GM19452 (cell line): ENCODE measurements at regions not wholly inside any gene's neighbourhood (a gene's known extent, or its start where the extent isn't known, plus 50 kb on each side); places are given as distances from the start of the nearest gene placed in this dataset.
"Not testable (repeated sequence)": the region's sequence is repeated elsewhere in the genome, so short reads cannot be mapped to it uniquely, and the experiment has no call there.

Source experiments
- ATAC-seq: cut with Tn5 transposase; IDR thresholded peaks from one replicate; pipeline ENCODE4 v1.9.1; 2021; ENCODE audit not compliant: unreplicated experiment

DNA sequence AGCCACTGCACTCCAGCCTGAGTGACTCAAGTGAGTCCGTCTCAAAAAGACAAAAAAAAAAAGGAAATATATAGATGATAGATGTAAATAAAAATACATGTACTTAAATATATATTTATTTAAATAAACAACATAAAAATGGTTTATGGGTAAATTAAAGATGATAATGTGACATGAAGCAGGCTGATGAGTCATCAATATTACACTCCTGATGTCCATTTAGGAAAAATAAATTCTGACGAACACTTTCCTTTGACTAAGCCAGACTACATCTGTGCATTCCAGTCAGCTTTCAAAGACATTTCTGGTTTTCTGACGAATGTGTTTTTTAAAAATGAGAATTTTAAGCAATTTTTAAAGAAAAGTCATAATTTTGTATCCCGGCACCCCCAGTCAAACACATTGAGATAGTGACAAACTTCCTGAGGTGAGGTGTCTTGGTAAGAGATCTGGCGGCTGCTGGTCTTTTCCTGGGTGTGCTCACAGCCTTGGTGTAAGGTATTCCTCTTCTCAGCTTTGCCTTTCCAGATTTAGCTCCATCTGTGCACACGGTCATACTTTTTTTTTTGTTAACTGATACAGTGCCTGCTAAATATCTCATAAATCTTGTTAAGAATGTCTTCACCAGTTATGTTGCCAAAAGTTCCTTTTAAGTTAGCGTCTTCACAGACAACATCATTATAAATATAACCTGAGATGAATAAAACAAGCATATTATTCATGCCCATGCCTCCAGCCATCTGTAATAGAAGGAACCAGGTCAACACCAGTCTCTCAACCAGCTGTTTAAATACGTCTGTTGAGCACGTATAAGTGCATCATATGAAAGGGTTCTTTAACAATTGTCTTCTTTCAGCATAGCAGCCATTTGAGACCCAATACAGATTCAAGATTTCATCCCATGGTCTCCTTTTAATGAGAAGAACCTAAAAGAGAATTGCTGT, 214.5 kb upstream of the PLD5 start:
- no peak for ATAC-seq

DNA sequence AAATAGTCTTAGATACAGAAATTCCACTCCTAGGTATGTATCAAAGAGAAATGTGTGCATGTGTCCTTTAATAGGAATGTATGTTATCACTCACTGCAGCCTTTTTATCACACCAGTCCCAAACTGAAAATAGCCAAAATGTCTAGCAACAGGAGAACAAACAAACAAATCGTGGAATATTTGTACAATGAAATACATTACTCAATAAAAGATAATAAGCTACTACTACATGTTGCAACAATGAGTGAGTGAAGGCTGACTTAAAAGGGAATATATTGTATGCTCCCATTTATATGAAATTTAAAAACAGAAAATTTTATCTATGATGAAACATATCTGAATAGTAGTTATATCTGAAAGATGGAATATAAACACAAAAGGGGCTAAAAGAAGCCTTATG, 212.1 kb upstream of the PLD5 start:
- no peak for ATAC-seq

DNA sequence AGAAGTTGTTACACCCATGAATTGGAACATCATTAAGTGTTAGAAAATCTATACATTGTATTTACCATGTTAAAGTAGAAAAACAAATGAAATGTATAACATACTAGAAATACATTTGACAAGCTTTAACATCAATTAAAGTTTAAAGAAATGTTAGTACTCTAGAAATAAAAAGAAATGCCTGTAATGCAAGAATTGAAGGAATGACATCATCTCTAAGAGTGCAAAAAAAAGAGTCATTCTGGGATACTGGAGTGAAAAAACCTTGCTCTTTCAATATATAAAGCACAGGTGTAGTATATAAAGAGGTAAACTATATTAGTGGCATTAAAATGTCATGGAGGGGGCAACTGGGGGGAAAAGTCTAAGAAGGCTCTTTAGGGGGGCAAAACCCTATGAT, 210.8 kb upstream of the PLD5 start:
- no peak for ATAC-seq

DNA sequence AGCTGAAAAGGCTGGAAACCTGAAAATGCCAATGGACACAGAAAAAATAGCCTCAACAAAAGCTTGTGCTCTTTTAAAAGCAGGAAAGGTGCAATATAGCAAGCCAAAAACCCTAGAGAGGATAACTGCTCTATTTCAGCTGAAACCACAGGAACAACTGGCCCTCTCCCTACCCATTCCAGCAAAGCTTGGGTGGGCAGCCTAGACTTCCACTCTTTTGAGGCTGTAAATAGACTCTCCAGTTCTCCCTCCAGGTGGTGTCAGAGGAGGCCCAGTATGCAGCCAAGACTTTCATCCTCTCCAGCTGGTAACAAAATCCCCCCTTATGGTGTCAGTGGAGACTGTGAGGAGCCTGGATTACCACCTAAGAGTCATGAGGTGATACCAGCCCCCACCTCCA, 206.9 kb upstream of the PLD5 start:
- no peak for ATAC-seq

DNA sequence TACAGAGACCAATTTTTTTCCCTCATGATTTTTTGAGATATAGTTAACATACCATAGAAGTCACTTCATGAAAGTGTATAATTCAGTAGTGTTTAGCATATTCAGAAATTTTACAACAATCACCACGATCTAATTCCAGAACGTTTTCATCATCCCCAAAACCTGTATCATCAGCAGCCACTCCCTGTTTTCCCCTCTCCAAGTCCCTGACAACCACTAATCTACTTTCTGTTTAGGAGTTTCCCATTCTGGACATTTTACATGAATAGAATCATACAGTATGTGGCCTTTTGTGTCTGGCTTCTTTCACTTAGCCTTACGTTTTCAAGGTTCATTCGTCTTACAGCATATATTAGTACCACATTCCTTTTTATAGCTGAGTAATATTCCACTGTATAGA, 204.2 kb upstream of the PLD5 start:
- ATAC-seq = no peak

DNA sequence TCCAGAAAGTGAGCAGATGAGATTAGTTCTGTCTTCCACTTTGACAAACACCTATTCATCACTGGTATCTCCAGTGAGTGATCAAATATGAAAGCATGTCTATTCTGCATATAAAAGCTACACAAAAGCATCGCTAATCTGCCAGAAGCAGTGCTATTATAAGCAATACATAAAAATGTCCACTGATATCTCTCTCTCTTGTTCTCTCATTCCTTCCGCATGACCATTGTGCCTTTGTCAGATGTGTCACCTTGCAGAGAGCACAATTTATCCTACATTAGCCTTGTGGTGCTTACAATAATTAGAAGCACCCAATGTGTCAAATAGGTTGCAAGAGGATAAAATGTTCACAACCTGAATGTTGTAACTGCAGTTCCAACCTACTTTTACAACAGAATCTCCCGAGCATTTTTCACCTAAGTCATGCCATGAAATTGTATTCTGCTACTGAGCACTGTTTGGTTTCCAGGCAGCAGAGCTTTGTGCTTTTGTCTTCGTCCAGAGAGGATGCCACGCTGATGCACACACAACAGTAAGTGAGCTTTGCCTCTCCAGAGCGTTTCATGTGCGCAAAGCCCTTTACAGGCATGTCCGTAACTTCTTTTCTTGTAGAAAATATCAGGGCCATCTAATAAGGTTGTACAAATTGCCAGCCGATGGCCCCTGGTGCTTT, 198.7 kb upstream of the PLD5 start:
- ATAC-seq = no peak

DNA sequence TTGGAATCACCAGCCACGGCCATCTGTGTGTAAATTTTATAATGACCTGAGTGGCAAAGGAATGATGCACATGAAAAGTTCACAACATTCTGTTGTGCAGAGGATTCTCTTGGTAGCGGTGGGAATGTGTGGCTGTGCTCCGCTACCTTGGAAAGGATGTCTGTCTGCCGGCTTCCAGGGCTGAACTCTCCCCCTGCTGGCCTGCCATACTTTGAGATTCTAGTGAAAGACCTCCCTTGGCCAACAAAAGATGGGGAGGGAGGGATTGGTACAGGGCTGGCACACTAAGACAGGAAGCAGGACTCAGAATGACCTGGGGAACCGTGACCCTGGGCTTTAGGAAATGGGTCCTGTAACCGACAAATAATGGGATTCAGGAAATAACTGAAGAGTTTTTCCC, 194.5 kb upstream of the PLD5 start:
- no peak for ATAC-seq

DNA sequence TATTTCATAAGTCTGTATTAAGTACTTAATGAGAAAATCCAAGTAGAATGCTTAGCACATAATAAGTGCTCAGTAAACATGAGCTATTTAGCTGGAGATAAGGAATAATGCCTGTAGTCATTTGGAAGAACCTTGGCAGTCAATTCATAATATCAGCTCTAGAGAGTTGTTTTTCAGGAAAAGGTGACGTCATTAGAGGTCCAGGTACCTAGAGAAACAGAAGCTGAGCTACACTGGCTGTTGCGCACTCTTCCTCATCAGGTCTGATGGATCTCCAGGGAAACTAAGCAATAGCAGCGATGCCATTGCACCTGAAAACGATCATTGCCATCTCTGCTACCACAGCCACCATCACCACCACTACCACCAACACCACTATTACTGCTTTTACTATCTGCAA, 187.8 kb upstream of the PLD5 start:
- no peak for ATAC-seq

DNA sequence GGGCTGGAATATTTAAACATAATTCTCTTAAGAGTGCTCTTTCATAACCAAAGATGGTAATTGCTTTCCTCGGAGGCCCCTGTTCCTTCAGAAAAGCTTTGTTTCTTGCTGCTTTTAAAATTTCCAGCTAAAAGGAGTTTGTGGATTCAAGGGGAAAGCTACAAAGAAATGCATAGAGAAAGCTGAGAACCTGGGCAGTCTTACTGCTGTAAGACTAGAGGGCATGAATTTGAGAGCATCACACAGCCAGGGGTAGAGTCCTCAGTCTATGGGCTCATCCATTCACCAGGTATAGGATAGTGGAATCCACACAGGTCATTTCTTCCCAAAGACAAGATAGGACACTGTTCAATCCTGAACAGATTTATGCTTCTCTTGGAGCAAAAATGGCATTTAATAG, 186.3 kb upstream of the PLD5 start:
- ATAC-seq = no peak

DNA sequence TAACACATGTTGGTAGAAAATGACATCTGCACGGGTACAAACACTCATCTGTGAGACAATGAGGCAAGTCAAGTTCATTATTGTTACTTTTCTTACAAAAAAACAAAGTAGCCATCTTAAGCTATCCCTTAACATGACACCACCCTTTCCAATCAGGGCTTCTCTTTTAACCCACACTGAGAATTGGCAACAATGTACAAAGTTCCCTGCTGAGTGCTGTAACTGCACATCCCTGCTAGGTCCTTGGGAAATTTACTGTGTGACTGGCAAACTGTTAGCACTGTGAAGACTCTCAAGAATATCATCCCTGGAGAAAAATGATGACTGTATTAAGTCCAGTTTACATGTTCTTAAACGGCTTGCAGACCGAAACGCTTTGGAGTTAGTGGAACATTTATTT, 185.8 kb upstream of the PLD5 start:
- ATAC-seq = no peak

DNA sequence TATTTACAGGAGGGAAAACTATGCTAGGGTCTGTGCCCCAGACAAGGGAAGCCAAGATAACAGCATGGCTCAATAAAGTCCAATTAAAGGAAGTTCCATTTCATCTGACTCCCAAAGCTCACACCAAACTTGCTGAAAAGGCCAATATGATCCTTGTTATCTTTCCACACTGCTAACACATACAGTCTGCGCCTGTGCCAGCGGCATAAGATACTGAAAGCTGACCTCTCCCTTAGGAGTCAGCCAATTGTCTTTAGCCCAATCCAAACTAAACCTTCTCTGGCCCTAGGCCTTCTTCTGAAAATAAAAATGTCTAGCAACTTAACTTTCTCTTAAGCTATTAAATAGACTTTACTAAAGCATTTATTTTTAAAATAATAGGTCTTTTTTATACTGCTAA, 179.0 kb upstream of the PLD5 start:
- no peak for ATAC-seq

DNA sequence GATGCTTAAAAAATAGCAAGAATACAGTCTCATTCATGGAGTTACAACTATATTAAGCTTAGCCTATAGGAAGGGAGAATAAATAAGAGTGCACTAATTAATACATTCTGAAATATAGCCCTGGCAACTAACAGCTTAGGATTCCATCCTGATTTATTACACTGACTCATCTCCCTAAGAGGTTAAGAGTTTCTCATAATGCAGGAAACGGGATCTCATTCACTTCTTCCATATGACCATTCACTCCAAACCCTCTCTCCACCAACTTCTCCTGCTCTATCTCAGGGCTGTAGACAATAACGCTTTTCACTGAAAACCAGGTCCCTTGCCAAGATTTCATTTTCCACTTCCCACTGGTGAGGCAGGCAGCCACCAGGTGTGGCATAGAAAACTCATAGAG, 168.5 kb upstream of the PLD5 start:
- ATAC-seq = no peak

DNA sequence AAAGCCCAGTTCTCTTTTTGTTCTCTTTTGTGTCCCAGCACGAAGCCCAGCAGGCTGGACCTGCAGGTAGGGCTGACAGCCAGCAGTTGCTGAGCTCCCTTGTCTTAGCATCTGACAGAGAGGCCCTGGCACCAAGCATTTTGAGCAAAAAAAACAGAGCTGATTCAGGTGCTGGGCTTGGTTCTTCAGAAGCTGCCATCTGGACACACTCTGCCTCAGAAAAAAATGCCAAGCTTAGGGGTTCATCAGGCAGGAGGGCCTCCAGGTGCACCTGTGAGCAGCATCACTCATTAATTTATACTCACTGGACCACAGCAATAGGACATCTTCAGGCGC, 167.1 kb upstream of the PLD5 start:
- no peak for ATAC-seq

DNA sequence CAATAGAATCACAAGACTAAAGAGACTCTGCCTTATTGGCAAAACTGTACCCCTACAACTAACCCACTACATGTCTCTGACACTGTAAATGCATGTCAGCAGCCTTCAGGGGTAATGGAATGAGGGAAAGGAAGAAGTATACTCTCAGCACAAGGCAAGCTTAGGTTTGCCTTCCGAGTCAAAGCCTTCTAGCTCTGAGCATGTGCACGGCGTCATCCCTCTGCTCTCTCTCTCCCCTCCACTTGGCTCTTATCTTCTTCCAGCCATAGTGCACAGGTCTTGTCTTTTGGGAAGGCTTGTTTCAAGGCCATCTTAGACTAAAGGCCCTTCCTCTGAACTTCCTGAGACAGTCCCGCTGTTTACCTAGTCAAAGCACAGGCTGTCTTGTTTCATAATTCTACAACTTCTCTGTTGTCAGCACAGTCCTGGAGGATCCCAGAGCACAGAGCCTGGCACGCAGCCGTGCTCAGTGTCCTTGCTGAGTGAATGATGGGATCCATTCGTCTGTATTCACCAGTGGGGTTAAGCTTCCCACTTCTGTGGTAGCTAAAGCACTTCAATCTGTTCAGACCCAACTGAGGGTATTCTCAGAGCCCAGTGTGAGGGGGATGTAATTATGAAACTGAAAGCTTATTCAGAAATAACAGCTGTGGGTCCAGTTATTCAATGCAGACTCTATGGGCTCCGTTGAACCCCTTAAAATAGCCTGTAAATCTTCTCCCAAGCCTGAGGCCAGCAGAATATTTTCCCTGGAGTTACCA, 166.5 kb upstream of the PLD5 start:
- ATAC-seq = no peak

DNA sequence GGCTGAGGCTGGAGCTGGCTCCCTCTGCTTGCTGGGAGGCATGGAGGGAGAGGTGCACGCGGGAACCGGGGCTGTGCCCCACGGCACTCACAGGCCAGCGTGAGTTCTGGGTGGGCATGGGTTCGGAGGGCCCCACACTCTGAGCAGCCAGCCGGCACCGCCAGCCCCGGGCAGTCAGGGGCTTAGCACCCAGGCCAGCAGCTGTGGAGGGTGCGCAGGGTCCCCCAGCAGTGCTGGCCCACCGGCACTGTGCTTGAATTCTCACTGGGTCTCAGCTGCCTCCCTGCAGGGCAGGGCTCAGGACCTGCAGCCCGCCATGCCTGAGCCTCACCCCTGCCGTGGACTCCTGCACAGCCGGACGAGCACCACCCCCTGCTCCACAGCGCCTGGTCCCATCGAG, 164.9 kb upstream of the PLD5 start:
- no peak for ATAC-seq

DNA sequence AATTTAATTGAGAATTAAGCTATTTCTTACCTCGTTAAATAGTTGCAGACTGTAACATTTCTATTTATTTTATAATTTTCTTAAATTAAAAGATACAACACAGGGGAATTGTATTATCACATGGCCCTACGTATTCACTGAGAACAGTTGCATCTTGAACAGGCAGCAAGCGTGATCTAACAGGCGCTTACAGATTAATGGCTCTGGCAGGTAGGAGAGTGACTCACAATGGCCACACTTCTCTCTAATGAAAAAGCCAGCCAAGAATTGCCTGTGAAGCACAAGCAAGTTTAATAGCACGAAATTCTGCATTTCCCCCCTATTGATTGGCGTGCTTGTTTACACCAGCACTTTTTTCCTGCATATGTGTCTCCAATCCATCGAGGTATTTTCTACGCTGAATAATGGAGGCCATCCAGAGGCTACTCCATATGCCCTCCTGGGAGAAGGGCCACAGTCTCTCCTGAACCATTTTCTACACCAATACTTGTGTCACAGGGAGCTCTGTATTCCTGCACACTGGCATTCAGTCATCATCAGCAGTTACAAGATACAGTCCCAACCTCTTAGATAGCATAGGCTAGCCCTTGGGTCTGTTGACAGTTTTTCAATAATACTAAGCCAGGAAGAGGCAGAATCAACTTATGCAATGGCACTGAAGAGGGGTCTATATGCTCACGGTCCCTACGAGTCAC, 150.6 kb upstream of the PLD5 start:
- ATAC-seq = no peak

DNA sequence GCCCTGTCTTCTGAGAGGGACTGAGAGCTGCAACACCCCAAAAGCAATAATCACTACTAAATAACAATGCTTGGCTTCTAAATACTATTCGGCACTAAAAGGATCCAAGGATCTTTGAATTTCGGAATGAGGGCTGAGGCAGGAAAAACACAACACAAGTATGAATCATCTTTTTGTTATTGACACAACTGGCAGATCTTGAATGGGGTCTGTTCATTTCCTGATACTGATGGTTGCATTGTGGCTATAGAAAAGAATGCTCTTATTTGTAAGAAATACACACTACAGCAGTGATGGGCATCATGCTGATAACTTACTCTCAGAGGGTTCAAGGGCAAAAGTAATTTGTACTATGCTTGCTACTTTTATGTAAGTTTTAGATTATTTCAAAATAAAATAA, 149.2 kb upstream of the PLD5 start:
- no peak for ATAC-seq

DNA sequence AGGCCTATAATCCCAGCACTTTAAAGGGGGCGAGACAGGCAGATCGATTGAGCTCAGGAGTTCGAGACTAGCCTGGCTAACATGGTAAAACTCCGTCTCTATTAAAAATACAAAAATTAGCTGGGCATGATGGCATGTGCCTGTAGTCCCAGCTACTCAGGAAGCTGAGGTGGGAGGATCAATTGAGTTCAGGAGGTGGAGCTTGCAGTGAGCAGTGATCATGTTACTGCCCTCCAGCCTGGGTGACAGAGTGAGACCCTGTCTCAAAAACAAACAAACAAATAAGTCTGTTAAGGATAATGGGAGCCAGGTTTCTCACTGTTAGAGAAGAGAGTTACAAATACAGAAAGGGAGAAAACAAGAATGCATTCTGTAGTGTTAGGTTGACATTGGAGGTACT, 148.7 kb upstream of the PLD5 start:
- not testable (repeated sequence) for ATAC-seq

DNA sequence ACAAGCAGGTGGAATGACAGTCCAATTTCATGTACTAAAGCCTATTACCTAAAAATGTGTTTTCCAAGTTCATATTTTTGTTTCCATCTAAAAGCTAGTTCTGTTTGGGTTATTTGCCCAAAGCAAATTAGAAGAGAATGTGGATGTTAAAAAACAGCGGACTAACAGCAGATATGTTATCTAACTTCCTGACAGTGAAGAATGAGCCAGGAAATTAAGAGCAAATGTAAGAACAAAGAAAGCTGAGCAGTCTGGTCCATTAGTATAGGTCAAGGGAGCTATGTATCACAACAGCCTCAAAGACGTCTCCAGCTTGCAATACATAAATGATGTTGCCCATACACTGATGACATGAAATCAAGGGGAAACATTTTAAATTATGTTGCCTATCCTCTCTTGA, 145.5 kb upstream of the PLD5 start:
- no peak for ATAC-seq

DNA sequence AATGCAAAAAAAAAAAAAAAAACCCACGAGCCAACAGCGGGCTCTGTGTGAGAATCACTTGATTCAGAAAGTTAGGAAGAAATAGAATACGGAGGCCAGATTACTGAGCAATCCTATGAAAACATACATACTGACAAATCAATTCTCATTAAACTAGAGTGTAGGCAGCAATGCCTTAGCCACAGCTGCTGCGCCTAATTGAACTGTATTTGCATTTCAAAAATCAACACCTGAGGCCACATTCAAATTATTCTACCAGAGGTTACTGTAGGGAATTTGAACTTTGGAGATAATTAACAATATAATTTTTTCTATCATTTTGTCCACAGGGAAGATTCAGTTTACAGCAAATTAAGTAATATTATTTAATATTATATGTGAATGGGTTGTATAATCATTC, 138.4 kb upstream of the PLD5 start:
- no peak for ATAC-seq

DNA sequence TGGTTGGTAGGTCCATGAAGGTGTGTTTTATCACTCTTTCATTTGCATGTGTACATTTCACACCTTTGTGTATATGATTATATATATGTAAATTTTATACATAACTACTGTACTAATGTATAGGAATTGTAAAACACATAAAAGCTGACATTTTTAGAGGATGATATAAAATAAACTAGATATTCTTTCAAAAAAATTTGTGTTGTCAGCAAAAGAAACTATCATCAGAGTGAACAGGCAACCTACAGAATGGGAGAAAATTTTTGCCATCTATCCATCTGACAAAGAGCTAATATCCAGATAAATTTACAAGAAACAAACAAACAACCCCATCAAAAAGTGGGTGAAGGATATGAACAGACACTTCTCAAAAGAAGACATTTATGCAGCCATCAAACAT, 129.3 kb upstream of the PLD5 start:
- ATAC-seq = not testable (repeated sequence)
